ENCODE measurements at regions not wholly inside any gene's neighbourhood (a gene's known extent, or its start where the extent isn't known, plus 50 kb on each side); places are given as distances from the start of the nearest gene placed in this dataset.

GRCh38 chr11:93267383-93267782 is 63.2 kb upstream of the DEUP1 start:
- TF ChIP-seq CTCF (IDR thresholded peaks at IDR 0.05) (no peak), POLR2A (IDR thresholded peaks at IDR 0.05; ENCODE audit: low read length) (no peak), KDM1A (IDR thresholded peaks at IDR 0.05; ENCODE audit: low read depth) (no peak), CEBPB (IDR thresholded peaks at IDR 0.05) (no peak), EHMT2 (IDR thresholded peaks at IDR 0.05; ENCODE audit: low read depth) (no peak), E2F6 (IDR thresholded peaks at IDR 0.05; ENCODE audit: borderline replicate concordance, low read depth) (no peak), RNF2 (IDR thresholded peaks at IDR 0.05; ENCODE audit: borderline replicate concordance, low read depth) (no peak), RCOR1 (IDR thresholded peaks at IDR 0.05; ENCODE audit: low read depth, low read length) (no peak), ELK1 (IDR thresholded peaks at IDR 0.05; ENCODE audit: low read depth, low read length) (no peak), REST (IDR thresholded peaks at IDR 0.05) (no peak), BHLHE40 (IDR thresholded peaks at IDR 0.05; ENCODE audit: low read depth, low read length) (no peak), FOSL2 (IDR thresholded peaks at IDR 0.05) (no peak), FOSL2 (CRISPR knock-in tag; IDR thresholded peaks at IDR 0.05) (no peak), JUNB (IDR thresholded peaks at IDR 0.05) (no peak)

Measured in A549 (cell line).